NCI-H2029 (cell line): ENCODE measurements at regions not wholly inside any gene's neighbourhood (a gene's known extent, or its start where the extent isn't known, plus 50 kb on each side); places are given as distances from the start of the nearest gene placed in this dataset.
"Not testable (repeated sequence)": the region's sequence is repeated elsewhere in the genome, so short reads cannot be mapped to it uniquely, and the experiment has no call there.

Experiments used
- DNase-seq: peaks from one replicate; lab custom pipeline; 2025; lab: John Stamatoyannopoulos, UW

DNA sequence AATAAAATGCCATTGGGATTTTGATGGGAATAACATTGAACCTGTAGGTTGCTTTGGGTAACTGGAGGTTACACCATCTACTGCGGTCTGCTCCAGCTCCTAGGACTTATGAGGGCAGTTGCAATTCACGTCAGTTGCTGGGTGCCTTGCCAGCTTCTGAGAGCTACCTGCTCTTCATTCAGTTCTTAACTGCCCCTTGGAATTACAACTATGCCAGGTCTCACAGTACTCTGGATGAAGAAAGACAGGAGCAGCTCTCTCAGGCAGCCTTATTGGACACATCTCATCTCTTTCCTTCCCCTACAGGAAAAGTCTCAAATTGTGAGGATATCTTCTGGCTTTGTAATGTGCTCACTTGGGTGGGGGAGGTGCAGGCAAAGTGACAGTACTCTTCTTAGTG, 1643.3 kb downstream of the GRIK2 start:
- no peak for DNase-seq

DNA sequence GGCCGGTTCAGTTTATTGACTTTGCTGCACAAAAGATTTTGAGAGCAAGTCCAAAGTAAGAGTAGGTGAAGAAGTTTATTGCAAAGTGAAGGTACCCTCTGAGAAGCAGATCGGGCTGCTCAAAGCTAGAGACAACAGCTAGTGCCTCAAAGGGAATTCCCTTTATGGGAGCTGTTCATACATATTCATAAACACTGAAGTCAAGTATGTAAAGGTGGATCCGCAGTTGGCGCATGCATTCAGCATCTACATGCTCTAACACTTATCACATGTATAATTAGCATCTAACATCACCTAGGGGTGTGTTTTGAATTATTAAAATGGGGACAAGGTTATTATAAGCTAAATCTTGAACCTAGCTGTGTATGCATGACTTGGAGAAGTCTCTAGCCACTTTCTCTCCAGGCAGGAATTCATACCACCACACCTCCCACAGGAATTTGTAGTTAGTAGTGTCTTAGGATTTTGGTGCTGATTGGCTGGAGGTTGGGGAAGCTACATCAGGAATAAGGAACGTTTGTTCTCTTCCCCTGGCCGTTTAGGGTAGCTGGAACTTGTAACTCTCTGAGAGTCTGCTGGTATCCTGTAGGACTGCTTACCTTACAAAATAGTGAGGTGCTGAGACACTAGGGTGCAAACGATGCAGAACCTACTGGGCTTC, 1633.9 kb downstream of the GRIK2 start:
- no peak for DNase-seq

DNA sequence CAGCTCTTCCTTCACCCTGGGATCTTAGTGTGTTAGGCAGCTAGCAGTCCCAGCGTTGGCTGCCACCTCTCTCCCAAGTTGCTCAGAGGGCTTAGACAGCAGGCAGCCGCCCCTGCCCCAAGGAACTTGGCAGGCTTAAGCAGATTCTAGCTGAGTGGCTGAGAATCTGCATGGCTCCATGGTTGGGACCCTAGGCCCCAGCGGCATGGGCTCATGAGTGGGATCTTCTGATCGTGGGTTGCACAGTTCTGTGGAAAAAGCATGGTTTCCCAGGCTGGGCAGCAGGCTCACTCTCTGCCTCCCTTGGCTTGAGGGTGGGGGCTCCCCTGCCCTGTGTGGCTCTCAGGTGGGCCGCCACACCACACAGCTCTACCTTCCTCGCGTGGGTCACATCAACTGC, 1624.9 kb downstream of the GRIK2 start:
- DNase-seq, result no peak

DNA sequence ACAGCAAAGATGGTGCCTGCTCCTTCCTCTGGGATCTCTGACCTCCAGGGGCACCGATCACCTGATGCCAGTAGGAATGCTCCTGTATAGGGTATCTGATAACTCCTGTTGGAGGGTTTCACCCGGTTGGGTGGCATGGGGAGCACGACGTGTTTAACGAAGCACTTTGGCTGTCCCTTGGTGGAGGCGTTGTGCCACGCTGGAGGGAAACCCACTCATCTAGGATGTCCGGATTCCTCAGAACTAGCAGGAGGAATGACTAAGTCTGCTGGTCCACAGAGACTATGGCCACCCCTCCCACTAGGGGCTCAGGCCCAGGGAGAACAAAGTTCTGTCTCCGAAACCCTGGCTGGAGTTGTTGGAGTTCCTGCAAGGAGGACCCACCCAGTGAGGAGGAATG, 1624.4 kb downstream of the GRIK2 start:
- DNase-seq, result no peak

DNA sequence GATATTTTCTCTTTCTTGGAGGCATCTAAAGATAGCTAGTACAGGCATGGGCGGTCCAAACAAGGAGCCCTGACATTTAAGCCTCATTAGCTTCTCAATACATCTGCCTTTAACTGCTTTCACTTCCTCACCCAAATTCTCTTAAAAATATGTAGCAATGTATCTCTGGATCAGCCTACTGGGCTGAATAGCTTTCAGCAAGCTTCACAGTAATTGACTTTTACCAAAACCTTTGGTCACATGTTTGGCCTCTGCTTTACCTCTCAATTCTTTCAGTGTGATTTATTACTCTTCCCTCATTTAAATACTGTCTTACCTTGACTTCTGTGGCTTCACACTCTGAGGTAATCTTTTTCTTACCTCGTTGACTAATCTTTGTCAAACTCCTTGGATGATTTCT, 1618.1 kb downstream of the GRIK2 start:
- DNase-seq, result no peak

DNA sequence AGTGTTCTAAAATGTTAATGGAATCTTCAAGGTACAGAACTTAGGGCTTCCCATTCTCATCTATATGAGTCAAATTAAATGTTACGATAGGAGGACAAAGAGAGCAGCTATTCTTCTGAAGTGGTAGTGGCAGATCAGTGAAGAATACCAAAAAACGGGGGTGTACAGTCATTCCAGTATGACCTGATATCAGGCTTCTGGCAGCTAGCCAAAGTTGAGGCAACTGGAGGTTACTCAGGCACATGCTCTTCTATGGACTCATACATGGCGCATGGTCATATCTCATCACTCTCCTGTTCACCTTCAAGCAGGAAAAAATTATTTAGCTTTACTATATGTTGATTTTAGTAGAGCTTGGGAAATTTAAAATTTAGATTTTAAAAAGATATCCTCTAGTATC, 1608.8 kb downstream of the GRIK2 start:
- no peak for DNase-seq

DNA sequence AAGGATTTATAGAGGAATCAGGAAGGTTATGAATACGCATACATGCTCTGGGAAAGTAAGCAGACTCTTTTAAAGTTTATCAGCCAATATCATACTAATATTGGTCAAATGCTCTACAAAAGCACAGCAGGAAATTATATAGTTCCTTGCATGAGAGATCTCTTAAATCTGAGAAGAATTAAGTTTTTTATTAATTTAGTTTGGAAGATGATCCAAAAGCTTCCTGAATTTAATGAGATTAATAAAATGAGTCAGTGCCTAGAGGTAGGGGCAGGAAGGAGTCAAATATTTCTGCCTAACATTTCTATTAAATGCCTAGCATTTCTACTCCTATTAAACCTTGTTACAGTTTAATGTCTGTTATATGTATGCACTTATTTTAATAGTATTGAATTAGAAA, 1608.2 kb downstream of the GRIK2 start:
- no peak for DNase-seq

DNA sequence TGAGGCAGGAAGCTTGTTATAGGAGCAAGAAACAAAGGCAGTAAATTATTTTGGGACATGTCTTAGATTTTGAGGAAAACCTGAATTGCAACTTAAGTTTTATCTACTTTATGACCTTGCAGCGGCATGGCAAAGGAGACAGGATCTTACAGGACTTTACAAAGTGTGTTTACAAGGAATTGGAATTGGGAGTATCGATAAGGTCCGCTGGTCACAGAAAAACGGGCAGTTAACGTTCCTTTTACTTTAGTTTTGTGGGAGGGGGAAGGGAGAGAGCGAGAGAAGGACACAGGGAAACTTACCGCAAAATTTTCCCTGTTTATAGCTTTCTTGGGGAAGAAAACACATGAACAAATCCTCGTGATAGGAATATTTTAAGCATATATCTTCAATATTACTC, 1607.2 kb downstream of the GRIK2 start:
- DNase-seq, result no peak

DNA sequence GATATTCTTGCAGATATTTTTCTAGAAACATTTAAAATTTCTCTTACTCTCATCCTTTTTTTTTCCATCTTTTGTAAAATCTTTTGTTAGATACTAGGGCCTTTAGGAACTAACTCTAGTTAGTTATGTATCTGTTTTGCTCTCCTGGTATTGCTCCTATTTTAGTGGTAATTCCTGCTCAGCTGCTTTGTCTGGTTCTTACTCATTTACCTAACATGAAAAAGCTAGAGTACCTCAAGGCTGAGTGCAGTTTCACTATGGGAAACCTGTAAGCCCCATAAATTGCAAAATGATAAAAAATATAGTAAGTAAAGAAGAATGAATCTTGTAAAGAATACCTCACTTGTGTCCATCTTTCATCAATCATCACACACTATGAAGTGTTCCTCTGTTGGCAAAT, 1602.0 kb downstream of the GRIK2 start:
- DNase-seq, result no peak

DNA sequence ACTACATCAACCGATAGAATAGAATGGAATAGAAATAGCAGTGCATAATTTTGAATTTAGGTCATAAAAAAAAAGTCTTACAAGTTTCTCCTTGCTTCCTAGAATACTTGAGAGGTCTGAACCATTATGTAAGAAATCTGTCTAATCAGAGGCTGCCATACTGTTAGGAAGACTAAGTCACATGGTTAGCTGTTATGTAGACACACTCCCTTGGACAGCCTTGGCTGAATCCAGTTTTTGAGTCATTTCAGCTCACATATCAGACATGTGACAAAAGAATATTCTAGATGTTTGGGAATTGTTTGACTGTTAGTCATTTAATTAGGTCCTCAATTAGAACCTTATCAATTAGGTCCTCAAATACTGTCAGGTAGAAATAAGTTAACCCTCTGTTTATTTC, 1601.4 kb downstream of the GRIK2 start:
- DNase-seq, result no peak

DNA sequence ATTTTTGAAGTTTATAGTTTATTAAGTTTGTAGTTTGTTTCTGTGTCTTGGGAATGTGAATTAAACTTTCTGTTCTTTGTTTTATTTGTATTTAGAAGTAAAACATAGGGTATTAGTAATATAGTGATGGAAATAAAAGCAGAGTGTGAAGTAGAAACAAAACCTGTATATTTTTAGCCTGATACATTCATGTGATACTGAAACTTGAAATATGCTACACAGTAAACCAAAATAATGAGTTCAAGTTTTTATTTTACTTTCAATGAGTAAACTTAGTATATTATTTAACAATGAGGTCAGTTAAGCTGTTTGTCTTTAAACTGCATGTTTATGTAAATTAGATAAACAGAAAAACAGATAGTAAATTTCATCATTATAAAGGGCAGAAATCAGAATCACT, 1592.6 kb downstream of the GRIK2 start:
- no peak for DNase-seq

DNA sequence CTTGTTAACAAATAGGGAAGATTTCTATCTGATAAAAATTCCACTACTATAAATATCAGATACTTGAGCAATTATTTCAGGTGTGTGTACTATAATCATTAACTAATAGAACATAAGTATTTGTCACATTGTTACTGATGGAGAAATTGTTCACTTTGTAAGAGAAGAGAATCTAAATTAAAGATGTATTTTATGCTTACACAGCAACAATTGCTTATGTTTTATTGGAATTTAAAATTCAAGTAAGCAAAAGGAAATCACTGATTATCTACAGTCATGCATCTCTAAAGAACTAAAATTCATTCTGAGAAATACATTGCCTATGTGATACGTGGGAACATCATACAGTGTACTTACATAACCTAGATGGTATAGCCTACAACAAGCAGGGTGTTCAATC, 1590.8 kb downstream of the GRIK2 start:
- no peak for DNase-seq

DNA sequence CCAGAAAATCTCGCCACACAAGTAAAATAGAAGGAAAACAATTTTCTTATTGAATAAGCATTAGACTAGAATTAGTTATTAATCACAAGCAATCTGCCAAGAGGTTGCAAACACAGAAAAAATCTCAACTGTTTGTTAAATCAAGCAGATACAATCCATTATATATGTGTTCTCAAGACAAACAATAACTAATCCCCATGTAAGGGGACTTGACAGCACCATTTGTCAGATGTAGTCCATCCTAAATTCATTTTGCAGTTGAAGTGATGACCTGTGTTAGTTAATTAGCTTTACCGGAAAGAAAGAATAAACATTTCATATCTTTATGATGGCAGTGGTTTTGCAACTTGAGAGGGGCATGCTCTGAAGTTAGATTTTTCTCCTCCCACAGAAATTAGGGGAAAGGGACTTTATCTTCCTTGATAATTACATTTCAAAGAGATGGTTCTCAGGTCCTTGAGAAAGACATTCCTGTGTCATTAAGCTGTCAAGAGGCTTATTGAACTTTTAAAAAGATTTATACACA, 1588.0 kb downstream of the GRIK2 start:
- no peak for DNase-seq

DNA sequence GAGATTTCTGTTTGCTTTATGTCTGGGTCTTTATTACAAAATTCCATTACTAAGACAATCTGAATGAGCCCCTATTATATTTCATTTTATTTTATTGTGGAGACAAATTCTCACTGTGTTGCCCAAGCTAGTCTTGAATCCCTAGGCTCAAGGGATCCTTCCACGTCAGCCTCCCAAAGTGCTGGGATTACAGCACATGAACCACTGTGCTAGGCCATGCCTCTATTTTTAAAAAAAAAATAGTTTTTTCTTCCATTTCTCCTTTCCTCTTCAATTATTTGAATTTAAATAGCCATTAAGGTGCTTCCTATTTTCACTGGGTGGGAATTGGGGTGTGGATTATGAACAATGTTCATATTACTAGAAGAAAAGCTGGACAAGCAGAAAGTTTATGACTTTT, 1587.4 kb downstream of the GRIK2 start:
- DNase-seq, result no peak

DNA sequence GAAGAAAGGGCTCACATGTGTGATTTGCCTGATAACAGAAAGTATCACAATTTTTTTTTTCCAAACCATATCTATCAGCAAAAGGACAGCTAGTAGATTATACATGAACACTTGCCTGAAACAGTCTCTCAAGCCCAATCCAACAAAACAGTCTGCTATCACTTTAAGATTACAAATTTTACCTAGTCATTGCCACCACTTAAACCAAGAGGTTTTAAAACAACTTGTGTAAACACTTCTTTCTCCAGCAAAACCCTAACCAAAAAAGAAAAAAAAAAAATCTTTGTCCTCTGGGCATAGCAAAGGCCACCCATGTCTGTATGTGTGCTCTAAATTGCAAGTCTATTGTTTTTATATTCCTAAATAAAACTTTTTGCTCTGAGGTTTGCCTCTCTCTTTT, 1568.4 kb downstream of the GRIK2 start:
- no peak for DNase-seq

DNA sequence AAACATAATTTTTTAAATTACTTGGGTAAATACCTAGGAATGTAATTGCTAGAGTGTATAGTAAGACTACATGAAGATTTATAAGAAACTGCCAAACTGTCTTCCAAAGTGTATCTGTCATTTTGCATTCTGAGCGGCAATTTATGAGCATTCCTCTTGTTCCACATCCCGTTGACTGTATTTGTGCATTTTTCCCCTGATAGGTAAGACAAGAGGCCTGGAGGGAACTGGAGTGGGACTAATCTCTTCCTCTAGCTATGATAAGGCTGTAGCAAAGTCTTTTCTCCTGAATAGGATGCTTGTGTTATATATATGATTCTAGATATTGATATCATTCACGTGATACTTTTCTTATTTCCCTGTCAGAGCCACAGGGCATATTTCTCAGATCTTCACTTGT, 1557.5 kb downstream of the GRIK2 start:
- DNase-seq, result no peak

DNA sequence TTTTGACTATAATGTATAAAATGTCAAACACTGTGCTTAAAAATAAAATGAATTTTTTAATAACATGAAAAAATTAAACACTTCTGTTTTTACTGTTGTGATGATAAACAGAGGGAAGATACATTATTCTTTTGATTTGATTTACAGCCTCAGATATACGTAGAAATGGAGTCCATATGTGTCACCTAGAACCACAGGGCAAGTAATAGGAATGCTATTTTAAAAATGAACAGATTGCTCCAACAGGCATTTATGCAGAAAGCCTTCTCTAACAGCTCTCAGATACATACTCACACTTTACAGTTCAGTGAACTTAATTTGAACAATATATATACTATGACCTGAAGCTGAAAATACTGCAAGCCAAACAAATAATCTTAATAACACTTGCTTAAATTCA, 1551.0 kb downstream of the GRIK2 start:
- no peak for DNase-seq

DNA sequence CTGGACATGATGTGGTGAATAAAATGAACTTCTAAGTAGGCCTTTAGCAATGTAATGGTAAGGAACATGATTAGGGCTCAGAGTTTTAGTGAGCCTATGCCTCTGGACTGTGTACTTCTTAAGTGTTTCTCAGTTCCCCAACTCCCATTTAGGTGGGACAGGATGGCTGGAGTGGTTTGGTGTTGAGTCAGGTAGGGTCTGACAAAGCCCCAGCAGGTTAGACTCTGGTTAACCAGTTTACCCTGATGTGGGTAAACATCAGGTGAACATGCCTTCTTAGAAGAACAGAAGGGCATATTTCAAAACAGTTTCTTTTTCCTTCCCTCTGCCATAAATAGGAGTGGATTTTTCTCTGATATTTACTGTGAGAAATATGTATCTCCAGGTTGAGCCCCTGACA, 1548.7 kb downstream of the GRIK2 start:
- no peak for DNase-seq

DNA sequence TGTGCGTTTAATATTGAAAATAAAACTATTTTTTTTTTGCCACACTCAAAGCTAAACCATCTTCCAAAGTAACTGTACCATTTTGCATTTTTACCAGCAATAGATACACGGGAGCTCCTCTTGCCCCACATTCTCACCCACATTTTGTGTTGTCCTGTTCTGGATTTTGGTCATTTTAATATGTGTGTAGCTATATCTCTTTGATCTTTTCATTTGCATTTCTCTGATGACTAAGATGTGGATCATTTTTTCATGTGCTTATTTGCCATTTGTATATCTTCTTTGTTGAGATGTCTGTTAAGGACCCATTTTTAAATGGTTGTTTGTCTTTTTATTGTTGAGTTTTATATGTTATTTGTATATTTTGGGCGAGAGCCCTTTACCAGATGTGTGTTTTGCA, 1543.5 kb downstream of the GRIK2 start:
- no peak for DNase-seq

DNA sequence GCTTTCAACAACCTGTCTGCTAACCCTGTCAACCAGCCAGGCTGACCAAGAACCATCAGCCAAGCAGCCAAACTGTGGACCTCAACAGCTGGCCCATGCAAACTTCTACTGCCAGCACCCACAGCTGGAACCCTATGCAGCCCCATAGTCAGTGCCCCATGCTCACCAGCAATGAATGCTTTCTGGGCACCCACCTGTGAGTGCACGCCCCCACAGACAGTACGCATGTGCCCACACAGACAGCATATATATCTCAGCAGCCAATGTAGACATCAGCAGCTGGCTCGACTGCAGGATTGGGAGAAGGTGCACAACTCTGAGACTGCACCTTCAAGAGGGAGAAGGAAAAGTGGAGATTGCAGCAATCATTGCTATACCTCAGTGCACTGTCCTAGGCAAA, 1534.6 kb downstream of the GRIK2 start:
- no peak for DNase-seq

DNA sequence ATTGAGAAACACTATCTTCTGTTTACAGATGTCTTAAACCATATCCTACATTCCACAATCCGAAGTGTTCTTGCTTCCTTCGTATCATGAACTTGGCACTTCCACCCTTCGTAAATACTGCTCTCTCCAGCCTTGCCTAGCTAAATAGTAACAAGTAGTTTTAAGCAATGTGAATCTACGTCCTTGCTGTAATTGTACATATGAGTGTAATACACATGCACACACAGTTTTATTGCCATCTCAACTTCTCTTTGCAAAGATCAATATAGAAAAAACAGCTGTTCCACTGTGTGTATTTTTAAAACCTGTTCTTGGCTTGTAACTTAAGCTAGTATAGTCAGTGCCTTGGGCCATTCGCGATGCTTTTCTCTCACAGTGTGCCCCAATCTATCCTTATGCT, 1524.7 kb downstream of the GRIK2 start:
- no peak for DNase-seq

DNA sequence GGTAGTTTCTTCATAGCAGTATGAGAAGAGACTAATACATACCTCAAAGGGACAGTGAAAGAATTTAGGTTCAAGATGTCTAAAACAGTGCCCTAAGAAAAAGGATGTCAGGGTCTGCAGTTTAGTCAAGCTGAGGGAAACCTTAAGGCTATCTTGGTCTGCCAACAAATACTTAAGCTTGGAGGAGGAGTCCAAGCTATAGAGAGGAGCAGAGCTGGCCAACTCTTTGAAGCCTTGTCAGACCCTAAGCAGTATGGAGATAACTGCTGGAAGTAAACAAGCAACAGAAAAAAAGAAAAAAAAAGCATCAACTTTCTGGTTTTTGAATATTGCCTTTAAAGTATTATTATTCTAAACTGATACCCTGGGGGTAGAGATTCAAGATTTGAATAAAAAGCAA, 1518.1 kb downstream of the GRIK2 start:
- no peak for DNase-seq

DNA sequence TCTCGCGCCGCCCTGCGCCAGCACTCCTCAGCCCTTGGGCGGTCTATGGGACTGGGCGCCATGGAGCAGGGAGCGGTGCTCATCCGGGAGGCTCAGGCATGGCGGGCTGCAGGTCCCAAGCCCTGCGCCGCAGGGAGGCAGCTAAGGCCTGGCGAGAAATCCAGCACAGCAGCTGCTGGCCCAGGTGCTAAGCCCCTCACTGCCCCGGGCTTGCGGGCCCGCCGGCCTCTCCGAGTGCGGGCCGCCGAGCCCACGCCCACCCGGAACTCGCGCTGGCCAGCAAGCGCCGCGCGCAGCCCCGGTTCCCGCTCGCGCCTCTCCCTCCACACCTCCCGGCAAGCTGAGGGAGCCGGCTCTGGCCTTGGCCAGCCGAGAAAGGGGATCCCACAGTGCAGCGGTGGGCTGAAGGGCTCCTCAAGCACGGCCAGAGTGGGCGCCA, 1517.2 kb downstream of the GRIK2 start:
- not testable (repeated sequence) for DNase-seq

DNA sequence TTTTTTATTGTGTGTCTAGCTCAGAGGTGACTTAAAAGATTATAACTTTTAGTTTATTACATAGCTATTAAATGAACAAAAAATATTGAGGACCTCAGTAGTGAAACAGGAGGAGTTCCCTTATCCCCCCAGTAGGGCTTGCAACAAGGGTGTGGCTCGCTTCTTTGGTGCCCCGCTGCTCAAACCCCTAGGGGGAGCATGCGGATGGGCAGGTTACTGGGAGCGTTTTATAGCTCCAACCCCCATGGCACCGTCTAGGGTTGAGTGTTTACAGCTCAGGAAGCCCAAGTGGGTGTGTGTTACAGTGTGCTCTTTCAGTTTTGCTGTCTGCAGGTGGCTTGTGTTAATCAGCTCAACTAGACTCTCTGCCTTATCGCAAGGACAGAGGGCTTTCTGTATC, 1513.7 kb downstream of the GRIK2 start:
- peak; percentile 27 for DNase-seq

DNA sequence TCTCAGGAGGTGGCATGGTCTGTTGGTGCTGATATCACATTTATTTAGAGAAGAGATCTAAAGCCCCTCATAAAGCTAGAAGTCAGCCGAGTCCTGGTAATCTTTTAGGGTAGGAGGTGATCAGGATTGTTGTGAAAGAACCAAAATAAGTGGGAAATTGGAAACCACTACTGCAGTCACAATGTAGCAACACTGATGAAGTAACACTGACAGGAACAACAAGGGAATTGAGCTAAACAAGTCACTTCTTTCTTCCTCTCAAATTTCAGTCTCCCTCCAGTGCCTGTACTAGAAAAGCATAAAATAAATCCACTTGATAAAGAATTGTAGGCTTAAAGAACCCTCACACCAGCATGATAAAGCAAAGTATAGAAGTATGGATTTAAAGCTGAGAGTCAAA, 1509.0 kb downstream of the GRIK2 start:
- no peak for DNase-seq
